ENCODE measurements at regions not wholly inside any gene's neighbourhood (a gene's known extent, or its start where the extent isn't known, plus 50 kb on each side); places are given as distances from the start of the nearest gene placed in this dataset.
"Not testable (repeated sequence)": the region's sequence is repeated elsewhere in the genome, so short reads cannot be mapped to it uniquely, and the experiment has no call there.

DNA sequence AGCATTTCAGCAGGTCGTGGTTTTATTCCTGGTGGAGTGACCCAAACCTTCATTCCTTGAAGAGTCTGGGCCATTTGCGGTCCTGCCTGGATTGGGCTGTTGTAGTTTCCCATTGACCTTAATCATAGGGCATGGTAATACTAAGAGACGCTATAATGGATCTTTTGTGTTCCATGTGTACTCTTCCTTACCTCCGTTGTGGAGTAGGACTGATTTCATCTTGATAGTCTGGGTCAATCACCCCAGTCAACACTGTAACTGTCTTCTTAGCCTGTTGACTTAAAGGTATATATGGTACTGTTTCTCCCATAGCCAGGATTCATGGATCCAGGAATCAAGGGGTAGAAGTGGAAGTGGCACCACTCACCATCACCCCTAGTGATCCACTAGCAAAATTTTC, 643.6 kb downstream of the PLOD2 start:
- not testable (repeated sequence) for DNase-seq

DNA sequence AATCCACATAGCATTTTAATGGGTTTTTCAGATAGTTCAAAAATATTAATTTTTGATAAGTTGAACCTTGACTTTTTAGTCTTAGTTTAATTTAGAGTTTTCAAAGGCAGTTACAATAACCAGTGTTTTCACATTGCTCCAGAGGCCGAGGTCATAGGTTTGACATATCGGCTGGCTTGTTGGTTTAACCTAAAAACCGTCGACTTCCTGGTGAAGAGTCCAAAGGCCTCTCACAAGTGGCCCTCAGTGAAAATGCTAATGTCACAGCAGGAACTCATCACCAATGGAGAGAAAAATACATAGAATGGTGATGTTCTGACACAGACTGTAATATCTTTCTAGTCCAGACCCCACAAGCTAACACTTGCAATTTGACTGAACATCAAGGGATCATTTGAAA, 642.3 kb downstream of the PLOD2 start:
- no peak for DNase-seq

DNA sequence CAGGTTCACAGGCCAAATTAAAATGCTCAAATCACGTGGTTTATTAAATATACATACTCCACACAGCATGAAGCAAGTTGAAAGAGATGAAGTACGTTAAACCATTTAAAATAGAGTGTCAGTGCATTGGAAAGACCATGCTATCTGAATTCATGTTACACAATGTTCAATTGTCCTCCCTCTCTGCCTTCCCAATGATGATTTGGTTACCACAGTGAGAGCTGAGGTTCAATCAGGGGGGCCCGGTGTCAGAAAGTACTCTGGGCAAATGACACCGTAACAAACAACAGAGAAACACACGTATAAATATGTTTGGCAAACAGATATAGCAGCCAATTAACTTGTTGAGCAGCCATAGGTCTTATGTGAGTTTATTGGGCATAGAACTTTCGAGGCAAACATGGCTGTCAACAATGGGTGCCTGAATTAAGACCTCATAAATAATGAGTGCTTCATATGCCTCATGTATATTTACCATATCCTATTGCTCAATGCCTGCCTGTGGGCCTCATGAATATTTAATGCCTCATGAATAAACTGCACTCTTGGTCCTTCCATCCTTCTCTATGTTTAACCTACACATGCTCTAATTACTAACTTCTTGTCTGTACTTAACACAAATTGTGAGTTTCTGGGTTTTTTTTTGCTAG, 641.5 kb downstream of the PLOD2 start:
- no peak for DNase-seq

DNA sequence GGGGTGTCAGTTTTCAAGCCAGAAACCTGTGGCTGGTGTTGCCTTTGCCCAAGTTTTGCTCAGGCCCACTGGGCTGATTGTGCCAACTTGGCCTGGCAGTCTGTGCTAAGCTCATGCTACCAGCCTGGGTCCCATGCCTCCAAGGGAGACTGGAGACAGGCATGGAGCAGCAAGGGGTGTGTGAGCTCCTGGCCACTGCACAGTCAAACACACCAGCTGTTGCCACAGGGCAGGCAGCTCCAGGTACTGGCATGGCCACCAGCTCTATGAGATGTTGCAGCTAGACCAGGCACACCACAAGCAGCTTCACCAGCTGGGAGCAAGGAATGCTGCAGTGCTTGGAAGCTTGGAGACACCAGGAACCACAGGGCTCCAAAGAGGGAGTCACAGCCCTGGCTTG, 638.8 kb downstream of the PLOD2 start:
- DNase-seq, result no peak

DNA sequence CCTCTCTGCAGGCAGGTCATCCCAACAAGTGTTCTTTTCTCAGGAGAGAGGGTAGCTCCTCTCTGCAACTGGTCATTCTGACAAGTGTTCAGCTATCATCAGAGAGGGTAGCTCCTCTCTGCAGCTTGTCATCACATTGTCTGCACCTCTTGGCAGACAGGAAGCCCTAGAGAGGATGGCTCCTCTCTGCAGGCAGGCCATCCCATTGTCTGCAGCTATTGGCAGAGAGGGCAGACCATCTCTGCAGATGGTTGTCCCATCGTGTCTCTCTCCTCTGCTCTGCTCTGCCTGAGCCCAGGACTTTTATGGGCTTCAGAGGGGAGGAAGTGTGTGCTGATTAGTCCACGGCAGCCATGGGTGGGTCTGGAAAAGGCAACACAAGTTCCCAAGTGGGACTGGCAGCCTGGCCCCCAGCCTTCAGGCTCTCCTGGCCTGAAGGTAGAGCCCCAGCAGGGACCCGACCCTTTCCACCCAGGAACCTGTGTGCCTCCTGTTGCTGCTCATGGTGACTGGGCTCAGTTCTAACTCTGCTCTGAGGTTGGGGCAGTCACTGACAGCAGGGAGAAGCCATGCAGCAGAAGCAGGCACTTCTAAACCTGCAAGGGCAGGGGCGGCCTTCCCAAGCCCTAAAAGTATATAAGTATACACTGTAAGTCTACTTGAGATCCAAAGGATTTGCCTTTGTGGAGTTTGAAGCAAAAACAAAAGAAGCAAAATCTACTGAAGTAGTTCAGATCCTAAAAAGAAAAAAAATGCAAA, 637.9 kb downstream of the PLOD2 start:
- no peak for DNase-seq

GRCh38 chr3:145531548-145531947, 629.4 kb downstream of the PLOD2 start:
- no peak for DNase-seq

DNA sequence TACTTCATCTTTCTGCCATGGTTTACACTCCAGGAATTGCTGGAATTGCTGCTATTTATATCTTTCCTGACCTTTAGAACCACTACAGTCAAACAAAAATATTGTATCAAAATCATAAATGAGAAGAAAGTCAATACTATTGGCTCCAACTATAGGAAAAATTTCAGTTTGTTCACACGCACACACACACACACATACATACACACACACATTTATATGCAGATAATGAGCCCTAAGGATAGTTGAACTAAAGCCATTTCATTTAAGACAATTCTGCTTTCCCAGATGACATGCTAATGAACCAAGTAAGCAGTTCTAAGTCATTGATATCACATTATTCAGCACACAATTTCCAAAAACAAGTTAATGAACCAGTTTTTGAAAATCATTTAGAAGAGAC, 627.3 kb downstream of the PLOD2 start:
- DNase-seq, result no peak

- no peak for DNase-seq
Measured at GRCh38 chr3:145536461-145536860, 624.5 kb downstream of the PLOD2 start.

- no peak for DNase-seq
Measured at GRCh38 chr3:145550522-145550921, 610.5 kb downstream of the PLOD2 start.

DNA sequence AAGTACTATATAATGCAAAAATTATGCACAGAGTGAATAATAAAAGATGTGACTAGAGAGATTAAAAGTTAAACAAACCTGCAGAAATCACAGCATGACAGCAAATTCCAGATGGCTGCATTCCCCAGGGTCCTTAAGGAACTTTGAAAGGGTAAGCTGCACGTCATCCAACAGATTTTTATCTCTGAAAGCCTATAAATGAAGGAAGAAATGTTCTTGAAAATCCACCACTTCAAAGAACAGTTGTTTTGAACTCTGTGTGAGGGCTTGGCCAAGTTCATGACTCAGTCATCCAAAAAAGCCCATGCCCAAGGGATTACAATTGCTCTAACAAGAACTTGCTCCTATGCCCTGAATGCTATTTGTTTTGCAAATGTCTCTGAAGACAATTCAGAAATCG, 603.6 kb downstream of the PLOD2 start:
- no peak for DNase-seq

DNA sequence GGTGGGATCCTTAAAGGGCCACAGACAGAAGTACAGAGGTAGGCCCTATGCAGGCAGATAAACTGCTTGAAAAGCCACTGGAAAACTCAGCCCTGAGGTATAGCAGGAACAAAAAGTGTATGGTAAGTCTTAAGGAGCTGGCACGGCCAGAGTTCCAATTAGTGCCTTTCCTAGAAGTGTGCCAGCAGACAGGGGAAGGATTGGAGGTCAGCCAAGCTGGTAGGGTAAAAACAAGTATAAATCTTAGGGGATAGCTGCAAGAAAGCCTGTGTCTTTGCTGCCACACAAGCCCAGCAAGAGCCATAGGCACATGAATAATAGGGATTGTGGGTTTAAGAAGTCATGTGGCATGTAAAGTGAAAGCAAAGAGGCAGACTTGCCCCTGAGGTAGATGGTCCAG, 582.5 kb downstream of the PLOD2 start:
- DNase-seq, result no peak

- no peak for DNase-seq
Measured at GRCh38 chr3:145581694-145582093, 579.3 kb downstream of the PLOD2 start.

GRCh38 chr3:145604851-145605250, 556.1 kb downstream of the PLOD2 start:
- DNase-seq, result no peak

DNA sequence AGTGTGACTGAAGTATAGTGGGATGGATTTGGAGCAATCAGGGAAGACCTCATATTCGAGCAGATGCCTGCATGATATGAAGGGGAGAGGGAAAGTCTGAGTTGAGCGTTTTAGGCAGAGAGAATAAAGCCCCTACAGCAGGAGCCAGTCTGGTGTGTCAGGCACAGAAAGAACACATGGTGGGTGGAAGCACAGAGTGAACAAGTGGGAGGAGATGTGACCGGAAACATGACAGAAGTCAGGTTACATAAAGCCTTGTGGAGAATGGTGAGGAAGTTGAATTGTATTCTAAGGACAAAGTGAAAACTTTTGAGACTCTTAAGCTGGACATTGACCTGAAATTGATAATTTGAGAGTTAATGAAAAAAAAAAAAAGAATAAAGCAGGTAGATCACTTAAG, 541.0 kb downstream of the PLOD2 start:
- DNase-seq, result no peak

GRCh38 chr3:145620486-145620885, 540.5 kb downstream of the PLOD2 start:
- DNase-seq, result no peak

- DNase-seq, result no peak
Measured at GRCh38 chr3:145623349-145623748, 537.6 kb downstream of the PLOD2 start.

- DNase-seq, result no peak
Measured at GRCh38 chr3:145628211-145628610, 532.8 kb downstream of the PLOD2 start.

DNA sequence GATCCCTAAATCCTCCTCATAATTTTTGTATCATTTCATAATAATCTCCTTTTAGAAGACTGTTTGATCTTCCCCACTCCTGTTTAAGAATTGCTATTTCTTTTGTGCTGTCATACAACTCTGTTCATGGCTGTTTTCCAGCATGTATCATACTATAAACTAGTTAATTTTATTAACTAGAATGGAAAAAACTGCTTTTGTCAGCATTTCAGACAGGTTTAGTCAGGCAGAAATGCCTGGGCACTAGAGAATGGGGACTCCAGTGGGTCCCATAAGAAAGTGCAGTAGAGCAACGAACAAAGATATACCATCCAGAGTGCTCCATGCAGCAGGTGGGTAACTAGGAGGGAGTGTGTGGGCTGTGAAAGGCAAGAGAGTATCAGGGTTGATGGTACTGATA, 523.9 kb downstream of the PLOD2 start:
- no peak for DNase-seq

- no peak for DNase-seq
Measured at GRCh38 chr3:145639003-145639606, 521.9 kb downstream of the PLOD2 start.

DNA sequence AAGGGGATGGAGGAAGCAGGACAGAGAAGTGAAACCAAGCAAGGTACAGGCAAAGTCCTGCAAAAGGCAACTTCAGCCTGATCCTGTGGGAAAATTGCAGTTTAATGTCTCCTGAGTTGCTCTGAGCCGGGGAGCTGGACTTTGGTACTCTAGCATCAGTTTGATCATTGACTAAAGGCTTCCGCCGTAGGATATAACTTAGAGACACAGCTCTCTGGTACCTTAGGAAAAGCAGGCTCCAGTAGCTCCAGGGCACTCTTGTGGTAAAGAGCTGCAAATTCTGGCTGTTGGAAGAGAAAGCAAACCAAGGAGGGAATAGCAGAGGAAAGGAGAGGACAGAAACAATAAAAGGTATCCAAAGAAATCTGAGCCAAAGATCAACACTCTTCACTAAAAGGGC, 521.1 kb downstream of the PLOD2 start:
- no peak for DNase-seq

DNA sequence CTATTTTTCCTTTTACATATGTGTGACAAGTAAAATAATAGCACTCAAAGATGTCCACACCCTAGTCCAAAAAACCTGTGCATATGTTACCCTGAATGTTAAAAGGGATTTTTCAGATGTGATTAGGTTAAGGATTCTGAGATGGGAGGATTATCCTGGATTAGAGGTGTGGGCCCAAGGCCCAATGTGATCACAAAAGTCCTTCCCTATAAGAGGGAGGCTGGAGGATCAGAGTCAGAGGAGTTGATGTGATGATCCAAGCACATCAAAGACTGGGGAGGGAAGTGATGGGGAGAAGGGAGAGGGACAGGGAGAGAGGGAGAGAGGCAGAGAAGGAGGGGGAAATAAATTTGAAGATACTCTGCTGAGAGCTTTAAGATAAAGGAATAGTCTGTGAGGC, 512.6 kb downstream of the PLOD2 start:
- DNase-seq, result no peak

DNA sequence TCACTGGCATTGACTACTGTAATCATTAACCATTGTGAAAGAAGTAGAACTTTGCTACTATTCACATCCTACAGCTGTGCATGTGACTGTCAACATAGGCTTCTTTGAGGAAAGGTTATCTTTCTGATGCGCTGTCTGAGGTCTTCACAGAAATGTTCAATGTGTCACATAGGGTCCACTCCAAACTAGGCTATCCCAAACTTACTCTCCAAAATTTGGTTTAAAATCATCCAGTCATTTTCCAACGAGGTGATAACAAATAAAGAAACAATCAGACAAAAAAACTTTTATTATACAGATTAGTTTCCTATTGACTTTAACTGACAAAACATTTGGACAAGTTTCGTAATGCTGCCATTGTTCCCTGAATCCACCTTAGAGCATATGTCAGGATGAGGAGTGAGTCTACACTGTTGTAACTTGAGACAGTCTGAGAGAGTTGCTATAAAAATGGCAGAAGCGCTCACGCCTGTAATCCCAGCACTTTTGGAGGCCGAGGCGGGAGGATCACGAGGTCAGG, 511.6 kb downstream of the PLOD2 start:
- DNase-seq, result no peak

DNA sequence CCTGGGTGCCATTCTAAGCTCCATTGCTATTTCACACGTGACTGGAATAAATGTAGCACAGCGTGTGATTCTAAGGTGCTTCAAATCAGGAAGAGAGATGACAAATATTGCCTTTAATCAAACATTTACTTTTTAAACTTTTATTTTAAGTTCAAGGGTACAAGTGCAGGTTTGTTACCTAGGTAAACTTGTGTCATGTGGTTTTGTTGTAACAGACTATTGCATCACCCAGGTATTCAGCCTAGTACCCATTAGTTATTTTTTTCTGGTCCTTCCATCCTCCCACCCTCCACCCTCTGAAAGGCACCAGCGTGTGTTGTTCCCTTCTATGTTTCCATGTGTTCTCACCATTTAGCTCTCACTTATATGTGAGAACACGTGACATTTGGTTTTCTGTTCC, 510.8 kb downstream of the PLOD2 start:
- DNase-seq, result no peak

DNA sequence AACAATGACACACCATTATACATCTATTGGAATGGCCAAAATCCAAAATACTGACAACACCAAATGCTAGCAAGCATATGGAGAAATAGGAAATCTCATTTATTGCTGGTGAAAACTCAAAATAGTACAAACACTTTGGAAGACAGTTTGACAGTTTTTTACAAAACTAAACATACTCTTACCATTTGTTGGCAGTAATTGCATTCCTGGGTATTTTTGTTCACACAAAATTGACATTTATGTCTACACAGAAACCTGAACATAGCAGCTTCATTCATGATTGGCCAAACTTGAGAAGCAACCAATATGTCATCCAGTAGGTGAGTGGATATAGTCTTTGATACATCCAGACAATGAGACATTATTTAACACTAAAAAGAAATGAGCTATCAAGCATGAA, 489.9 kb downstream of the PLOD2 start:
- DNase-seq, result no peak
